ENCODE measurements at regions not wholly inside any gene's neighbourhood (a gene's known extent, or its start where the extent isn't known, plus 50 kb on each side); places are given as distances from the start of the nearest gene placed in this dataset.
A peak's percentile ranks its signal among the peaks of the same experiment; 100 is the strongest.
"Not testable (repeated sequence)": the region's sequence is repeated elsewhere in the genome, so short reads cannot be mapped to it uniquely, and the experiment has no call there.

- TF ChIP-seq CTCF (IDR thresholded peaks at IDR 0.05; ENCODE audit: control insufficient read depth, insufficient read depth, low read depth, low read length, missing control alignments) = no peak
- DNase-seq (ENCODE audit: low read depth) = peak; percentile 38
- H3K4me3 ChIP-seq (ENCODE audit: control insufficient read depth, low read depth, low read length) = no peak overlapping the region
These were observed 248.7 kb downstream of the KLF5 start for GRCh38 chr13:73307481-73307880.

GRCh38 chr13:73306688-73307087, 247.9 kb downstream of the KLF5 start:
- no peak overlapping the region for H3K4me3 ChIP-seq (ENCODE audit: control insufficient read depth, low read depth, low read length)
- DNase-seq (ENCODE audit: low read depth) = no peak
- TF ChIP-seq CTCF (IDR thresholded peaks at IDR 0.05; ENCODE audit: control insufficient read depth, insufficient read depth, low read depth, low read length, missing control alignments) = no peak

GRCh38 chr13:73304442-73304841, 245.6 kb downstream of the KLF5 start:
- no peak overlapping the region for H3K4me3 ChIP-seq (ENCODE audit: control insufficient read depth, low read depth, low read length)
- DNase-seq (ENCODE audit: low read depth) = no peak
- TF ChIP-seq CTCF (IDR thresholded peaks at IDR 0.05; ENCODE audit: control insufficient read depth, insufficient read depth, low read depth, low read length, missing control alignments) = no peak

- DNase-seq (ENCODE audit: low read depth) = no peak
- H3K4me3 ChIP-seq (ENCODE audit: control insufficient read depth, low read depth, low read length) = no peak overlapping the region
- no peak for TF ChIP-seq CTCF (IDR thresholded peaks at IDR 0.05; ENCODE audit: control insufficient read depth, insufficient read depth, low read depth, low read length, missing control alignments)
These were observed 245.0 kb downstream of the KLF5 start for GRCh38 chr13:73303851-73304250.

GRCh38 chr13:73301622-73302021, 242.8 kb downstream of the KLF5 start:
- H3K4me3 ChIP-seq (ENCODE audit: control insufficient read depth, low read depth, low read length); DNase-seq (ENCODE audit: low read depth): not testable (repeated sequence)

- DNase-seq (ENCODE audit: low read depth) = no peak
- H3K4me3 ChIP-seq (ENCODE audit: control insufficient read depth, low read depth, low read length) = no peak overlapping the region
- no peak for TF ChIP-seq CTCF (IDR thresholded peaks at IDR 0.05; ENCODE audit: control insufficient read depth, insufficient read depth, low read depth, low read length, missing control alignments)
These were observed 242.1 kb downstream of the KLF5 start for GRCh38 chr13:73300718-73301425.

- H3K4me3 ChIP-seq (ENCODE audit: control insufficient read depth, low read depth, low read length) = no peak overlapping the region
- no peak for TF ChIP-seq CTCF (IDR thresholded peaks at IDR 0.05; ENCODE audit: control insufficient read depth, insufficient read depth, low read depth, low read length, missing control alignments)
- DNase-seq (ENCODE audit: low read depth) = no peak
These were observed 241.0 kb downstream of the KLF5 start for GRCh38 chr13:73299787-73300186.
